HEK293 (cell line): ENCODE measurements at regions not wholly inside any gene's neighbourhood (a gene's known extent, or its start where the extent isn't known, plus 50 kb on each side); places are given as distances from the start of the nearest gene placed in this dataset.

Experiments used
- CTCF ChIA-PET: fragments of 350-600 bp; formaldehyde crosslinking; extraction: SDS; loops from one replicate; lab custom pipeline; 2021; ENCODE audit warnings: antibody characterized with exemption; lab: Yijun Ruan, JAX
- POLR2A ChIA-PET: fragments of 300-600 bp; formaldehyde crosslinking; extraction: SDS; loops from one replicate; lab custom pipeline; 2020; ENCODE audit warnings: antibody characterized with exemption, inconsistent platforms; lab: Yijun Ruan, JAX
- H3K27ac ChIP-seq: fragments of 200-500 bp; sonication (Bioruptor generic); 2 replicates; pipeline ENCODE4 v1.5.1; 2014; ENCODE audit warnings: low read depth, low read length, control low read depth, inconsistent platforms; ENCODE audit errors: extremely low read depth
- H3K36me3 ChIP-seq, 2 experiments: fragments of 200-500 bp in 1 of 2; sonication (Bioruptor generic) in 1 of 2; 1 replicate in 1 of 2; 2 replicates in 1 of 2; pipeline ENCODE4 v1.5.1; 2014 to 2017; ENCODE audit warnings: inconsistent platforms in 2 of 2, low read length in 2 of 2; ENCODE audit not compliant: control insufficient read depth in 2 of 2, insufficient read depth in 1 of 2
- H3K4me1 ChIP-seq: fragments of 200-500 bp; sonication (Bioruptor generic); 2 replicates; pipeline ENCODE4 v1.5.1; 2014; ENCODE audit warnings: mild to moderate bottlenecking, low read length, inconsistent platforms; ENCODE audit not compliant: control insufficient read depth, insufficient read depth
- H3K4me3 ChIP-seq: 2 replicates; pipeline ENCODE4 v1.5.1; 2011; ENCODE audit warnings: low read depth, mild to moderate bottlenecking, control low read depth, low read length, moderate library complexity
- H3K9me3 ChIP-seq: fragments of 200-500 bp; sonication (Bioruptor generic); 2 replicates; pipeline ENCODE4 v1.5.1; 2014; ENCODE audit warnings: low read depth, low read length, inconsistent platforms; ENCODE audit not compliant: control insufficient read depth, insufficient read depth
- ATF2 ChIP-seq: fragments of 450-650 bp; formaldehyde crosslinking; IDR thresholded peaks from 2 replicates; pipeline ENCODE4 v1.5.1; 2016; ENCODE audit warnings: missing biosample characterization, missing genetic modification characterization, low read depth
- GLIS2 ChIP-seq: fragments of 450-650 bp; formaldehyde crosslinking; IDR thresholded peaks from 2 replicates; pipeline ENCODE4 v1.5.1; 2016; ENCODE audit warnings: missing biosample characterization, missing genetic modification characterization
- PRDM10 ChIP-seq: fragments of 450-650 bp; formaldehyde crosslinking; IDR thresholded peaks from 2 replicates; pipeline ENCODE4 v1.5.1; 2016; ENCODE audit warnings: missing biosample characterization, missing genetic modification characterization
- PRDM2 ChIP-seq: fragments of 450-650 bp; formaldehyde crosslinking; IDR thresholded peaks from 2 replicates; pipeline ENCODE4 v1.5.1; 2016; ENCODE audit warnings: missing biosample characterization, missing genetic modification characterization, borderline replicate concordance
- YY1 ChIP-seq: fragments of 450-650 bp; formaldehyde crosslinking; IDR thresholded peaks from 2 replicates; pipeline ENCODE4 v1.5.1; 2018; ENCODE audit warnings: missing biosample characterization, missing genetic modification characterization
- ZBTB17 ChIP-seq: fragments of 450-650 bp; formaldehyde crosslinking; IDR thresholded peaks from 2 replicates; pipeline ENCODE4 v1.5.1; 2016; ENCODE audit warnings: missing biosample characterization, missing genetic modification characterization
- ZBTB49 ChIP-seq: fragments of 450-650 bp; formaldehyde crosslinking; IDR thresholded peaks from 2 replicates; pipeline ENCODE4 v1.5.1; 2016; ENCODE audit warnings: missing biosample characterization, missing genetic modification characterization, low read depth
- ZNF202 ChIP-seq: fragments of 450-650 bp; formaldehyde crosslinking; IDR thresholded peaks from 2 replicates; pipeline ENCODE4 v1.5.1; 2016; ENCODE audit warnings: missing biosample characterization, missing genetic modification characterization, borderline replicate concordance
- ZNF404 ChIP-seq: fragments of 450-650 bp; formaldehyde crosslinking; IDR thresholded peaks from 2 replicates; pipeline ENCODE4 v1.5.1; 2017; ENCODE audit warnings: missing biosample characterization, missing genetic modification characterization
- ZNF561 ChIP-seq: fragments of 450-650 bp; IDR thresholded peaks from 2 replicates; pipeline ENCODE4 v1.5.1; 2018; ENCODE audit warnings: missing biosample characterization, missing genetic modification characterization, borderline replicate concordance
- ZNF704 ChIP-seq: fragments of 450-650 bp; formaldehyde crosslinking; IDR thresholded peaks from 2 replicates; pipeline ENCODE4 v1.5.1; 2016; ENCODE audit warnings: missing biosample characterization, missing genetic modification characterization
- ZNF843 ChIP-seq: fragments of 450-650 bp; formaldehyde crosslinking; IDR thresholded peaks from 2 replicates; pipeline ENCODE4 v1.5.1; 2016; ENCODE audit warnings: missing biosample characterization, missing genetic modification characterization

- no peak overlapping the region for H3K27ac ChIP-seq
- ChIA-PET POLR2A (no interaction called here), CTCF (no interaction called here)
- no peak overlapping the region for H3K4me3 ChIP-seq
- H3K9me3 ChIP-seq: no peaks in the 10 kb centered on the region
- no peak for TF ChIP-seq PRDM2 (tag by site-specific recombination)
- TF ChIP-seq GLIS2 (tag by site-specific recombination): no peak
- no peak for TF ChIP-seq ZNF404 (tag by site-specific recombination)
- no peak for TF ChIP-seq YY1
- no peak for TF ChIP-seq ZNF704
- no peak for TF ChIP-seq ZBTB17 (tag by site-specific recombination)
- TF ChIP-seq ATF2 (tag by site-specific recombination): no peak
- TF ChIP-seq ZNF561 (tag by site-specific recombination): no peak
- TF ChIP-seq ZNF202 (tag by site-specific recombination): no peak
- no peak for TF ChIP-seq ZNF843 (tag by site-specific recombination)
- no peak for TF ChIP-seq ZBTB49 (tag by site-specific recombination)
- no peak for TF ChIP-seq PRDM10
- H3K4me1 ChIP-seq: no peaks in the 10 kb centered on the region
- H3K36me3 ChIP-seq: no peaks in the 10 kb centered on the region
These were observed 215.3 kb downstream of the SEC16B start for GRCh38 chr1:177754603-177755002.
